DOHH2 (cell line): ENCODE measurements at regions not wholly inside any gene's neighbourhood (a gene's known extent, or its start where the extent isn't known, plus 50 kb on each side); places are given as distances from the start of the nearest gene placed in this dataset.

Experiments used
- CTCF ChIP-seq: fragments of 200-600 bp; sonication (generic); IDR thresholded peaks from one replicate; pipeline ENCODE4 v1.5.1; 2014; ENCODE audit warnings: antibody characterized with exemption, mild to moderate bottlenecking, low read depth, low read length; ENCODE audit not compliant: poor library complexity, severe bottlenecking
- EZH2phosphoT487 ChIP-seq: fragments of 200-600 bp; sonication (generic); IDR thresholded peaks from 2 replicates; pipeline ENCODE4 v1.6.1; 2017; ENCODE audit warnings: borderline replicate concordance, mild to moderate bottlenecking, antibody characterized with exemption, low read length, moderate library complexity, mixed read lengths

GRCh38 chr7:96479015-96479645 lies 157.2 kb upstream of the SLC25A13 start:
- TF ChIP-seq CTCF (no peak), EZH2phosphoT487 (no peak)
